HepG2 (cell line): ENCODE measurements at regions not wholly inside any gene's neighbourhood (a gene's known extent, or its start where the extent isn't known, plus 50 kb on each side); places are given as distances from the start of the nearest gene placed in this dataset.

Source experiments
- ATAC-seq: fragments of 200-7000 bp; cut with Tn5 transposase; 3 replicates; pipeline ENCODE4 v1.9.1; 2020; ENCODE audit warnings: mild to moderate bottlenecking, moderate library complexity
- BruUV-seq: library from RNA; stranded (reverse); fragments of 400-500 nt; replicated peaks from 2 replicates; lab custom pipeline; 2021; lab: Mats Ljungman, UMichigan
- CTCF ChIA-PET: fragments of 300-600 bp; formaldehyde crosslinking; extraction: SDS; loops from one replicate; lab custom pipeline; 2021; ENCODE audit warnings: low total read pairs, inconsistent platforms, low intra/inter-chr PET ratio; lab: Yijun Ruan, JAX
- POLR2A ChIA-PET: fragments of 350-600 bp; sonication (Branson Sonifier 250); formaldehyde crosslinking; loops from one replicate; lab custom pipeline; 2020; ENCODE audit warnings: antibody characterized with exemption, inconsistent platforms; lab: Yijun Ruan, JAX
- DNase-seq: peaks from one replicate; pipeline ENCODE4 v3.0.0-alpha.2; 2015; ENCODE audit warnings: low spot score
- FAIRE-seq: peaks from 3 replicates; lab custom pipeline; 2011; peaks lifted over from hg19 to GRCh38; lab: Jason Lieb, UNC
- H2AFZ ChIP-seq: one replicate; pipeline ENCODE4 v1.6.1; 2011; ENCODE audit warnings: low read length, inconsistent platforms
- H3K27ac ChIP-seq: fragments of 300-600 bp; 3 replicates; pipeline ENCODE4 v1.8.0; 2011; ENCODE audit warnings: mixed run types, mild to moderate bottlenecking, mixed read lengths, low read length, inconsistent platforms; ENCODE audit not compliant: insufficient read depth; ENCODE audit errors: extremely low read length
- H3K27me3 ChIP-seq, 2 experiments: fragments of 200-600 bp in 1 of 2; 2 replicates in 1 of 2; 3 replicates in 1 of 2; pipeline versions ENCODE4 v1.6.0 to v1.8.0; 2011; ENCODE audit warnings: low read length in 2 of 2, mild to moderate bottlenecking in 2 of 2, moderate library complexity in 2 of 2, inconsistent platforms in 1 of 2; ENCODE audit not compliant: insufficient read depth in 2 of 2, control insufficient read depth in 1 of 2
- H3K36me3 ChIP-seq, 2 experiments: fragments of 200-600 bp in 1 of 2; replicated peaks in 1 of 2; 2 replicates in 1 of 2; 3 replicates in 1 of 2; pipeline versions ENCODE4 v1.5.1 to v1.8.0; 2011; ENCODE audit warnings: low read length in 2 of 2, inconsistent platforms in 1 of 2; ENCODE audit not compliant: insufficient read depth in 2 of 2, control insufficient read depth in 1 of 2
- H3K4me1 ChIP-seq: 2 replicates; pipeline ENCODE4 v1.5.1; 2012; ENCODE audit warnings: low read length, inconsistent platforms; ENCODE audit not compliant: insufficient read depth
- H3K4me2 ChIP-seq: 2 replicates; pipeline ENCODE4 v1.6.0; 2011; ENCODE audit warnings: low read depth, low read length, inconsistent platforms
- H3K4me3 ChIP-seq, 3 experiments: fragments of 200-600 bp in 1 of 3; sonication (generic), shearing (Covaris generic) in 1 of 3; replicated peaks in 1 of 3; 2 replicates each; pipeline ENCODE4 v1.5.1; 2011 to 2016; ENCODE audit warnings: low read length in 3 of 3, inconsistent platforms in 2 of 3, low read depth in 2 of 3, mild to moderate bottlenecking in 2 of 3, control low read depth in 1 of 3, mixed read lengths in 1 of 3; ENCODE audit not compliant: insufficient read depth in 1 of 3
- H3K79me2 ChIP-seq: one replicate; pipeline ENCODE4 v1.6.1; 2011; ENCODE audit warnings: low read length, inconsistent platforms; ENCODE audit not compliant: insufficient read depth
- H3K9ac ChIP-seq: 2 replicates; pipeline ENCODE4 v1.6.0; 2011; ENCODE audit warnings: mild to moderate bottlenecking, low read depth, low read length, inconsistent platforms; ENCODE audit not compliant: insufficient read depth
- H3K9me3 ChIP-seq: 2 replicates; pipeline ENCODE4 v1.5.1; 2012; ENCODE audit warnings: mild to moderate bottlenecking, low read length
- H4K20me1 ChIP-seq: 2 replicates; pipeline ENCODE4 v1.6.0; 2011; ENCODE audit warnings: inconsistent platforms, mild to moderate bottlenecking, low read length, moderate library complexity; ENCODE audit not compliant: insufficient read depth
- ISX ChIP-seq: sonication (generic); formaldehyde crosslinking; conservative IDR thresholded peaks from 2 replicates; pipeline ENCODE4 v1.5.0; 2020; ENCODE audit warnings: missing genetic modification reagents
- KDM4B ChIP-seq: sonication (generic); formaldehyde crosslinking; IDR thresholded peaks from 2 replicates; pipeline ENCODE4 v1.4.0; 2020; ENCODE audit warnings: missing genetic modification reagents
- MXD1 ChIP-seq: sonication (generic); formaldehyde crosslinking; IDR thresholded peaks from 2 replicates; pipeline ENCODE4 v1.4.0; 2020; ENCODE audit warnings: mild to moderate bottlenecking, missing genetic modification reagents
- ZNF407 ChIP-seq: sonication (generic); formaldehyde crosslinking; IDR thresholded peaks from one replicate; pipeline ENCODE4 v1.5.1; 2020; ENCODE audit warnings: mild to moderate bottlenecking, missing genetic modification reagents; ENCODE audit errors: not compliant biosample characterization
- ZNF883 ChIP-seq: sonication (generic); formaldehyde crosslinking; IDR thresholded peaks from 2 replicates; pipeline ENCODE4 v1.5.1; 2020; ENCODE audit warnings: mild to moderate bottlenecking, missing genetic modification reagents; ENCODE audit errors: not compliant biosample characterization
- WGBS: methylation state at CpG from one replicate; pipeline ENCODE4 v1.1.6; 2017; ENCODE audit warnings: low lambda C conversion rate; 5-methylcytosine and 5-hydroxymethylcytosine counted together
- in situ Hi-C: cut with HindIII; loops from 2 replicates; pipeline ENCODE4 v1.10.0; 2017; ENCODE audit warnings: low pct_unique_long_range_greater_than_20kb; ENCODE audit not compliant: extremely low pct_ligation_motif_present
- intact Hi-C: fragments of 100-400 bp; cut with micrococcal nuclease; formaldehyde crosslinking; loops from one replicate; pipeline ENCODE4 v1.10.0; 2022; ENCODE audit not compliant: unreplicated experiment

GRCh38 chr1:83034851-83035250 lies 964.1 kb downstream of the TTLL7 start:
- ChIA-PET CTCF (no interaction called here), POLR2A (no interaction called here)
- H3K4me1 ChIP-seq: no peaks in the 10 kb centered on the region
- H3K36me3 ChIP-seq: no peaks in the 10 kb centered on the region
- no peak overlapping the region for H2AFZ ChIP-seq
- H3K27ac ChIP-seq: no peak overlapping the region
- intact Hi-C loops: no loop called here
- no peak overlapping the region for H3K4me2 ChIP-seq
- no TSS peak for BruUV-seq
- ATAC-seq: no peak
- DNase-seq: no peak
- no peaks in the 10 kb centered on the region for H4K20me1 ChIP-seq
- H3K79me2 ChIP-seq: no peaks in the 10 kb centered on the region
- 11% methylated on average over 5 of the region's 5 CpGs for WGBS
- H3K4me3 ChIP-seq: no peak overlapping the region
- H3K9ac ChIP-seq: no peak overlapping the region
- in situ Hi-C loops: no loop called here
- H3K27me3 ChIP-seq: no peaks in the 10 kb centered on the region
- no peak for FAIRE-seq
- TF ChIP-seq ISX (CRISPR knock-in tag): no peak
- TF ChIP-seq KDM4B (CRISPR knock-in tag): no peak
- TF ChIP-seq ZNF883 (CRISPR knock-in tag): no peak
- TF ChIP-seq ZNF407 (CRISPR knock-in tag): no peak
- no peak for TF ChIP-seq MXD1 (CRISPR knock-in tag)
- peaks cover 78% of the 10 kb centered on the region for H3K9me3 ChIP-seq
